Germinal center (tissue), 1 donor: ENCODE measurements at regions not wholly inside any gene's neighbourhood (a gene's known extent, or its start where the extent isn't known, plus 50 kb on each side); places are given as distances from the start of the nearest gene placed in this dataset.
"Not testable (repeated sequence)": the region's sequence is repeated elsewhere in the genome, so short reads cannot be mapped to it uniquely, and the experiment has no call there.

ENCODE experiments used
- DNase-seq: peaks from one replicate; pipeline ENCODE4 v3.0.0; 2012; ENCODE audit warnings: mixed read lengths, low spot score

- no peak for DNase-seq
Observed at GRCh38 chr3:178304758-178305467, 231.3 kb upstream of the KCNMB2 start.

DNA sequence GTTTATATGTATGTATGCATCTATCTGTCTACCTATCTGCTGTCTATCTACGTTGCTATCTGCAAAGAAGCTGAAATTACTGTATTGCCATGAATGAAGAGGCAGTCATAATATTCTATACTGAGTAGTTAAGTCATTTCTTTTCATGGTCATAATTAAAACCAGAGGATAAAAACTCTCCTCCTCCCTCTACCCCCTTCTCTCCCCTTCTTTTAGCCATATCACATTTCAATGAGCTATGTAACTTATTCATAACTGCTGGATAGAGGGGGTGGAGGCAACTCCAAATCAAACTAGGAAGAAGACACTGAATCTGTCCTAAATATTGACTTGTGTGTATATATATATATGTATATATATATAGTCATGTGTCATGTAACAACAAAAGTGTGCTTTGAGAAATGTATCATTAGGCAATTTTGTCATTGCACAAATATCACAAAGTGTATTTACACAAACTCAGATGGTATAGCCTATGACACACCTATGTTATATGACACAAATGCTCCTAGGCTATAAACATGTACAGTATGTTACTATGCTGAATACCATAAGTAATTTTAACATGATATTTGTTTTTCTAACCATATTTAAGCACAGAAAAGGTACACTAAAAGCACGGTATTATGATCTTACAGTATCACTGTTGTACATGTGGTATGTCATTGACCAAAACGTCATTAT is 229.7 kb upstream of the KCNMB2 start:
- no peak for DNase-seq

DNA sequence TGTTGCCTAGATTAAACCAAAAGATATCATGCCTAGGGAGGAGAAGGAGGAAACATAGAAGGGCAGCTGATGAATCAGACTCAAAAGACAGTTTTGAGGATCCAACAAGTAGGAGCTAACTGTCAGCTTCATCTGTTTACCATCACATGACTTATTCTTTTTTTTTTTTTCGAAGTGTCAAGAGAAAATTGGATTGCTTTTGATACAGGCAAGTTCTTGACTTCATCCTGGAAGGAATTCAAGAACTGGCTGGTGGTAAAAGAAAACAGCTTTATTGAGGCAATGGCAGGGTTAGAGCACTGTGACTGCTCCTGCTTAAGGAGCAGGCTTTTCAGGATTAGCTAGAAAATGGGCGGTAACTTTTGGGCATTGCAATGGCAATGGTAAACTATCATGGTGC is 227.5 kb upstream of the KCNMB2 start:
- DNase-seq = no peak

DNA sequence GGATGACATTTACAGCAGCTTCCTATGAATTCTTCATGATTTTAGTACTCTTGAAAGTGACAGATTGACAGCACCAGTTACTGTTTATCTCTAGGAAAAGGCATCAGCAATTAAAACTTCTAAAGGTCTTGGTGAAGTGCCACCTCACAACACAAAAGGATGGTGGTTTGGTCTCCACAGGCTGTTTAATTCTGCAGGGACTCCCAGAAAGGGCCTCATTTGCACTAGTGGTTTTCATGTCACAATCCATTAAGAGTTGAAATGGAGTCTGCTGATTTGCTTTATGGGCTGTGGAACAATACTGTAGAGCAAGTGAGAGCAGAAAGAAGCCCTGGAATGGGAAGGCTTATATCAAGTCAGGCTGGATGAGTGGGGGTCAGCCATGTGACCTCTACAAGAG is 225.3 kb upstream of the KCNMB2 start:
- DNase-seq = no peak

DNA sequence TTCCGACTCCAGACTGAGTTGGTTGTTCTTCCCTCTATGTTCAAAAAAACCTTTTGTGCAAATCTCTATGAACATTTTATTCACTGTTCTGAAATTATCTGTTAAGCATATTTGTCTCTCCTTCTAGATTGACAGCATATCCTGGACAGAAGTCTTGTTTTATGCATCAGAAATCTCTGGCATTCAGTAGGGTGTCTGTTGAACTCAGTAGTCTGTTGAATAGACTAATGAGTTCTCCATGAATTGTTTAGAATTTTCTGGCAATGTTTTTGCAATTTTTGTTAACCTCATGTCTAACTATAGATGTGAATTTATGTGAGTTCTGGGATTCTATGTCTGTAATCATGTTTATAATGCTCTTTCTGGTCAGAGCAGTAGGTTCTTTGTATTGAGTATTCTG is 222.5 kb upstream of the KCNMB2 start:
- DNase-seq = no peak

DNA sequence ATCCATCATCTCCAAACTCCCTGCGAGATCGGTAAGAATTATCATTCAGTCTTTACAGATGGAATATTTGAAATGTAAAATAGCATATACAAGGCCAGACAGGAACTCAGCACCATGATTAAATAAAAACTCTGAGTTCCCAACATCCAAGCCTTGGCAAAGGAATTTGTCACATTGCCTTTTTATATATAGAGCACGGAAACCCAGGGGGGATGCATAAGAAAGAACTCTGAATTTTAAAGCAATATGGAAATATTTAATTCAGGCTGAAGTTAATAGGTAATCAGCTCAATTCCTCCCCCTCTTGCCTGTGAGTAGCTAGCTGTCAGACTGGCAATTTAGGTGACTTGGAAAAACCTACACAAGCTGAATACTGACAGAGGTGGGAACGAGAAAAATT is 217.9 kb upstream of the KCNMB2 start:
- no peak for DNase-seq

DNA sequence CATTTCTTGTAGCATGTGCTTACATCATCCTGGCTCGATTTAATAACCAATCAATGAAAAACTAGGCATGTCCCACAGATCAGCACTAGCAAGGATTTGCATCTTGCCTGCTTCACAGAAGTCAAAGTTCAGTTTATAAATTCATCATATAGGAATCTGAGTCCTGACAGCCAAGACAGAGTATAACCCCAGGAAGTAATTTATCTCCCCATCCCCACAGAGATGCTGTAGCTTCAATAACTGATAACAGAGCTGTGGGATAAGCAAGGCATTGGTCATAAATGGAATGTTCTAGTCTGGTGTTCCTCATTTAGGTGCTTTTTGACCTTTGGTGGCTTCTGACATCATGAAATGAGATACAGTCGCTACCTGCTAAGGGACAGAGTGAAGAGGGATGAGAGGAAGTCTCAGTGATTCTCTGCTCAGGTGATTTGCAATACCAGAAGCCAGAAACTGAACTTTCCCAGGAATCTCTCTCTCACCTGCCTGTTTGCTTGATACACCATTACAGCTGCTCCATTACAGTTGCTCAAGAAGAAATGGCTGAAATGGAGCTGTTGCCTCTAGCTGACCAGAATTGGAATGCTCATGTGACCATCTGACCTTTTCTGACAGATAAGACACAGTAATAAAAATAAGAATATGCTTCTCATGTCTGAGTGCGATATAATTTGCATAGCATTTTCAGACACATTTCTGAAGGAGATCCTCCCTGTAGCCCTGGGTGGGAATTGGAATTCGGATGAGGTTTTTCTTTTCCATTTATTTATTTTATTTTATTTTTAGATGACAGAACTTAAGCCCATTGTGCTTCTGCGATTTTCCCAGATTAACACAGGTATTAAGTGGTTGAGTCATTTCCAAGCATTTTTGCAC is 217.1 kb upstream of the KCNMB2 start:
- no peak for DNase-seq

DNA sequence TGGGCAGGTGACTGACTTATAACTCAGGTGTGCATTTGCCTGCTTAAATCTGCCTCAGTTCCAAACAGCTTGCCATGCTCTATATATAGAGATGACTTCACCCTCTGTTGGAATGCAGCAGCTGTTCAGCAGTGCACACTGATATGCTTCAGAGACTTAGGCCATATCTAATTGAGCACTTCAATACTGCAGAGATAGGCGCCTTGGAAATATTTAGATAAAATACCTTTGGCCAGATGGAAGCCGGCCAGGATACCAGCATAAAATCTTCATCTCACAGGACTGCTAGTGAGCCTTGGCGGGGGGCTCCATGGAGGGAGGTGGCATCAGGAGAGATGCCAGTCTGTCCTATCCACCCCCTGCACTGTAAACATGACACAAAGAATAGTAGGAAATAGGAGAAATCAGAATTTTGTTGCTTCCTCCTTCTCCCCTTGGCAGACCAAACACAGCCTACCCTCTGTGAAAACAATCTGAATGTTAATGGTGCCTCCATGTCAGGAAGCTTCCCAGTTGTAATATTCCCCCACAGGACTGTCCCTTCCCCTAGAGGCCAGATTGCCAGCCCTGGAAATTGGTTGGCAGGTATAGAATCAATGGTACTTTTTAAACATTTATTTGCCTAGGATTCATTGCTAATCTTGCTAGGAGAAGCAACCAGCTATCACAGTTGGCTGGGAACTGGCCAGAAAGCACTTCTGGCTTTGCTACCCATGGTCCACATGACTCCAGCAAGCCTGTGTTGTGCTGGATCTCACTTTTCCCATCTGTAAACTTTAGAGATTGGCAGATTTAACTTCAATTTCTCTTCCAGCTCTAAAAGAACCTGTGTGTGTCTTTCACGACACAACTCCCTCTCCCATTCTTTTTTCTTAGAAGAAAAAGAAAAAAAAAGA is 215.5 kb upstream of the KCNMB2 start:
- no peak for DNase-seq

DNA sequence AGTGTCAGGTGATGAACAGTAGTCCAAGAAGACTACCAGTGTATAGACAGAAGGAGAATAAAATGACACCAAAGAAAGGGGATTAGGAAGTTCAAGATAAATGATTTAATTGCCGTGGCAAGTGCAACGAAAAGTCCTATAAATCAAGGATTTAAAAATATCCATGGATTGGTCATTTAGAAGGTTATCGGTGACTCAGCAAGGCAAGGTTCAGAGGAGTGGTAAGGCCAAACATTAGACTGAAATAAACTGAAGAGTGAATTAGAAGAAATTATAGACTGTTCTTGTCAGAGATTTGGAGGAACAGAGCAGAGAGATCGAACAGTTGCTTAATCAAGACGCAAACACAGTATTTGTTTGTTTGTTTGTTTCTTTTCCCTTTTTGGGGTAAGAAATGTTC is 211.9 kb upstream of the KCNMB2 start:
- no peak for DNase-seq

DNA sequence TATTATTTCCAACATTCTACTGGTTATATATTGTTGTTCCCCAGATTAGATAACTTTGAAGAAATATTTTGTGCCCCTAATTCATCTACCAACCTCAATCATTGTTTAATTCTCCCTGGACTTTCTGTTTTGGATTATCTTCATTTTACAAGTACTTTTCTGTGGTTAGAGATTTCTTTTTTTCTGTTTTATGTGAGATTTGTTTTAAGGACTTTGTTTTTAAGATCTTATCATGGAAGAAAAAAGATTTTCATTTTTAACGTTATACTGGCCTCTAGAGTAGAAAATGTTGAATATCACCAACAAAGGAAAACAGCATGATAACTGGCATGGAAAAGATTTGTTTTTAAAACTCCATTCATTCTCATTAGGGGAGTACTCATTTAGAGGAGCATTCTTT is 210.9 kb upstream of the KCNMB2 start:
- no peak for DNase-seq

DNA sequence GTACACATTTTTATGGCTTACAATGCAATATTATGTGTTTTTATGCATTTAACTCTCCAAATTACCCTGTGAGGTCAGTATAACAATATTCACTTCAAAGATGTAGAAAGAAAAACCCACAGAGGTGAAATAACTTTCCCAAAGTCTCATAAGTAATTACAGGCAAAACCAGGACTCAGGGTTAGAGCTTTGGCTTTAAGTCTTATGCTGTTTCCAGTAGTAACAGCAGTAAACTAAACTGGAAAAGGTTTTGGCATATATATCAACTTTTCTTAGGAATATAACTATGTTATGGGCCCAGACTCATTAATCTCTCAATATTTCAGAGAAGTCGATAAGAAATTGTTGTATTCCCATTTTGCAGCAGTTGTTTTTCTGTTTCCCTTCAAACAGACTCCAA is 206.3 kb upstream of the KCNMB2 start:
- no peak for DNase-seq

- no peak for DNase-seq
Observed at GRCh38 chr3:178334239-178334638, 202.0 kb upstream of the KCNMB2 start.

DNA sequence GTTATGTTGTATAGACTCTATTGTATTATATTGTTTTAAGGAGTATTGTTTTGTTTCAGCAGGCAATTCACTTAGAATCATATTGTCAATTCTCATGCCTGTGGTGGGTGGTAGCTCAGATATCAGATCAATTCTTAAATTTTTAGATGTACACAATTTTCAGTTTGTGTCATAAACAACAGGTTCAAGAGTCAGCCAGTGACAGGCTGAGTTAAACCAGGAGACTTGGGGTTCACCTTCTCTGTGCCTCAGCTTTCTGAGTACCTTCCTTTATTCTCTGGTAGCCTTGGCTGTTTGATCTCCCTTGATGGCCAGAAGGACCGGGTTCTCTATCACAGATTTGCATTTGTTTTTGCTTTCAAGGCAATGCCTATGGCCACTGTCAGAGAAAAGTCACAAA is 199.9 kb upstream of the KCNMB2 start:
- DNase-seq = no peak

DNA sequence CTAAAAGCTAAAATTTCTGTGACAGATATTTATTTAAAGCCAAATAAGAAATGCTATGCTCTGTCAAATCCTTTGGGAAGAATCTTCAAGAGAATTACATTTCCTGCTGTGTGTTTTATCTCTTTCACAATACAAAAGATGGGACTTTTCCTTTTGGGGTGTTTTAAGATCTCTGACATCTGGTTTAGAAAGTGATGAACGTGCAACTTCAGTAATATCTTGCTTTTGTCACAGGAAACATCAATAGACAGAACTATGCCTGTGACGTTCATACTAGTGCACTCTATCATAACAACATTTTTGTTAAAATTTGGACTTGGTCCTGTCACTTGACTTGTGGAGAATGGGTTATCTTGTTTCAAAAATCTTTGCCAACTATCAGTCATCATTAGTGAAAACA is 195.7 kb upstream of the KCNMB2 start:
- DNase-seq = no peak

GRCh38 chr3:178341636-178342035 is 194.6 kb upstream of the KCNMB2 start:
- DNase-seq = no peak

DNA sequence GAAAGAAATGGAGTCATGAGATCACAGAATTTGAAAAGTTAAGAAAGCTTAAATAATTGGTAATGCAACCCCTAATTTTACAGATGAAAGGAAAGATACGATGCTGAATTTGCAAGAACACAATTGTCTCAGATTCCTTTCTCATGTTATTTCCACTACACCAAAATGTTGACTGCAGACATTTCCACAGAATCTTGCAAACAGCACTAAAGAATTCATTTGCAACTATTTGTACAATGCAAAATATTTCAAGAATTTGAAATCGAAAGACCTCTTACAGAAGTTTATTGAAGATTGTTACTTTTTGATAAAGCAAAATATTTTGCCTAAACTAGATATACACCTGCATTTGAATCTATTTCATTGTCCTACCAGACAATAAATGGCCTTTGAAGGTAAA is 194.1 kb upstream of the KCNMB2 start:
- DNase-seq = no peak

GRCh38 chr3:178343433-178344038 is 192.7 kb upstream of the KCNMB2 start:
- DNase-seq = no peak

DNA sequence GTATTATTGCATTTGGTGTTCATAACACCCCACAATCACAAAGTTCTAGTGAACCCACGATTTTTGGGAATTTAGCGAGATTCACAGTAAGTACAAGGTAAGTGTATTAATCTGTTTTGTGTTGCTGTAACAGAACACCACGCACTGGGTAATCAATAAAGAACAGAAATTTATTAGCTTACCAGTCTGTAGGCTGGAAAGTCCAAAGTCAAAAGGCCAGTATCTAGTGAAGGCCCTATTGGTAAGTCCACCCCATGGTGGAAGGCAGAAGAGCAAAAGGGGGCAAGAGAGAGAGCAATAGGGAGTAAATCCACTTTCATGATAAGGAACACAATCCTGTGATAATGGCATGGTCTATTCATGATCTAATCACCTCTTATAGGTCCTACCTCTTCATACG is 190.3 kb upstream of the KCNMB2 start:
- DNase-seq = no peak

DNA sequence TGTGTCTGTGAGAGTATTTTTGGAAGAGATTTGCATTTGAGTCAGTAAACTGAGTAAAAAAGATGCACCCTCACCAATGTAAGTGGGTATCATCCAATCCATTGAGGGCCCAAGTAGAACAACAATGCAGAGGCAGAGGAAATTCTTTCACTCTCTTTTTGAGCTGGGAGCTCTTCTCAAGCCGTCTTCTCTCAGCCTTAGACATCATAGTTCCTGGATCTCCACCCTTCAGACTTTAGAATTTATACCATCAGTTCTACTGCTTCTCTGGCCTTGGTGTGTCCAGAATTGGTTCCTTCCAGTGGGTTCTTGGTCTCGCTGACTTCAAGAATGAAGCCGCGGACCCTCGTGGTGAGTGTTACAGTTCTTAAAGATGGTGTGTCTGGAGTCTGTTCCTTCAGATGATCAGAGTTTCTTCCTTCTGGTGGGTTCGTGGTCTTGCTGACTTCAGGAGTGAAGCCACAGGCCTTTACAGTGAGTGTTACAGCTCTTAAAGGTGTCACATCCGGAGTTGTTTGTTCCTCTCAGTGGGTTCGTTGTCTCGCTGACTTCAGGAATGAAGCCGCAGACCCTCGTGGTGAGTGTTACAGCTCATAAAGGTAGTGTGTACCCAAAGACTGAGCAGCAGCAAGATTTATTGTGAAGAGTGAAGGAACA is 187.5 kb upstream of the KCNMB2 start:
- not testable (repeated sequence) for DNase-seq

DNA sequence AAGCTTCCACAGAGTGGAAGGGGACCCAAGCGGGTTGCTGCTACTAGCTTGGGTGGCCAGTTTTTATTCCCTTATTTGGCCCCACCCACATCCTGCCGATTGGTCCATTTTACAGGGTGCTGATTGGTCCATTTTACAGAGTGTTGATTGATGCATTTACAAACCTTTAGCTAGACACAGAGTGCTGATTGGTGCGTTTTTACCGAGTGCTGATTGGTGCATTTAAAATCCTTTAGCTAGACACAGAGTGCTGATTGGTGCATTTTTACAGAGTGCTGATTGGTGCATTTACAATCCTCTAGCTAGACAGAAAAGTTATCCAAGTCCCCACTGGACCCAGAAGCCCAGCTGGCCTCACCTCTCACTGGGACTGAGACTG is 187.0 kb upstream of the KCNMB2 start:
- not testable (repeated sequence) for DNase-seq

DNA sequence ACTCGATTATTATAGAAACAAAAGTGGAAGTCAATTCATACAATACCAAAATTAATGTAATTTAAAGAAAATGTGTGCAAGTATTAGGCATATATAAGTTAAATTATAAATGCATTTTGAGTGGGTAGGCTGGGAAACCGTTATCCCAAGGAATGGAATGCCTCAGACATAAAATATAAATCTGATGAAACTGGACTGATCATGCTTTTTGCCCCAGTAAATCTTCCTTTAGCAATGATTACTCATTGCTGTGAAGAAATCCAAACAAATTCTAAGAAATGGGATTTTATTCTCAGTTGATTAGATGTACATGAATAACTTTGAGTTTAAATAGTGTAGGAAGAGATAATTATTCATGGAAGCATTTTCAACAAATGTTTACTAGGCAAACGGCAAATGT is 185.5 kb upstream of the KCNMB2 start:
- no peak for DNase-seq
